HG02938 (cell line): ENCODE measurements at regions not wholly inside any gene's neighbourhood (a gene's known extent, or its start where the extent isn't known, plus 50 kb on each side); places are given as distances from the start of the nearest gene placed in this dataset.
"Not testable (repeated sequence)": the region's sequence is repeated elsewhere in the genome, so short reads cannot be mapped to it uniquely, and the experiment has no call there.

Experiments used
- ATAC-seq: cut with Tn5 transposase; IDR thresholded peaks from one replicate; pipeline ENCODE4 v1.9.1; 2021; ENCODE audit warnings: mild to moderate bottlenecking, moderate library complexity; ENCODE audit not compliant: unreplicated experiment

DNA sequence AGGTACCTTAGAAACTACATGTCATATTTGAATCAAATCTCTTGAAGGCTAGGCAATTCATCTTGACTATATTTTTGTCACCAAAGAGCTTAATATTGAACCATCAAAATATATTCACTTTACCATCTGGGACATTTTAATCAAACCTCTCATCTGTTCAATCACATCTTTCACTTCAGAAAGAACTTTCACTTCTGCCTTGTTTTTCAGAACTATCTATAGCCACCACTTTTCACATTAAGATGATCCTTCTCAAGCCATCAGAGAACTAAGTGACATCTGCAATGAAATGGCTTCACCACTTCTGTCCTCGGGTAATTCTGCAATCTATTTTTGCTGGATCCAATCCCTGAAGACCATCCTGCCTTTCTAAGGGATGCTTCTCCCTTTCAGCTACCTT lies 57.8 kb downstream of the OR2B2 start:
- no peak for ATAC-seq

DNA sequence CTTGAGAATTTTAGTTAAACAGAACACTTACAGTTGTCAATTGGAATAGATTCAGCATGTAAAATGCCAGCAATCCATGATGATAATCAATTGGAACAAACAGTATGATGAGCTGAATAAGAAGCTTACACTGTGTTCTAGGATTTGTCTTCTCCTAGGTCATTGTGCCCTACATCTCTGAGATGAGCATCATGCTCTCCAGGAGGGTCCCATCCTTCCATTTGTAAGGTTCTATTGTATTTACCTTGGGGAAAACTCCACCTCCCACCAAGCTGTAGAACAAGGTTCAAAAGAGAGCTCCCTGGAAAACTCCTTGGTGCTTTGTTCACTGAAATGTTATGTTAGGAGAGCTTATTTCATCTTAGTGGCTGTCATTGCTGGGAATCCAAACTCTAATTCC lies 60.8 kb downstream of the OR2B2 start:
- ATAC-seq, result no peak

DNA sequence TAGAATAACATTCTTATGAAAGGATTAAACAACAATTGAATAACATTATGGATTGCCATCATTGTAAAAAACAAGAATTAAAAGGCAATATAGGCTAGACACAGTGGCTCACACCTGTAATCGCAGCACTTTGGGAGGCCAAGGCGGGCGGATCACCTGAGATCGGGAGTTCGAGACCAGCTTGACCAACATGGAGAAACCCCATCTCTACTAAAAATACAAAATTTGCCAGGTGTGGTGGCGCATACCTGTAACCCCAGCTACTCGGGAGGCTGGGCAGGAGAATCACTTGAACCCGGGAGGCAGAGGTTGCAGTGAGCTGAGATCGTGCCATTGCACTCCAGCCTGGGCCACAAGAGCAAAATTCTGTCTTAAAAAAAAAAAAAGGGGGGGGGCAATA lies 63.2 kb downstream of the OR2B2 start:
- not testable (repeated sequence) for ATAC-seq

DNA sequence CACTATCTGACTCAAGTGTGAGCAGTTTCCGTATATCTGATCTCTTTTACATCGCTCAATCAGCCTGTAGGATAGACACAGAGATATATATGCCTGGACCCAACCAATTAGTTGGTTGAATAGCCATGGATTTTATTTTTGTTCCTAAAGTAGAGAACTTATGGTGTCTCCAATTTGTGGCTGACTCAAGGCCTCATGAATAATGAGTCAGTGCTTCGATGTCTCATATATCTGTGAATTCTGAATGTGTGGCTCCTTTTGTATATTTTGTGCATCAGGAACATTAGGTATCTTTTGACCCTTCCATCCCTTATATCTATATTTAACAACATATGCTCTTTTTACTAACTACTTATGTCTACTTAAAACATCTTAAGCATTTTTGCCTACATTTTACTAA lies 64.5 kb downstream of the OR2B2 start:
- no peak for ATAC-seq

DNA sequence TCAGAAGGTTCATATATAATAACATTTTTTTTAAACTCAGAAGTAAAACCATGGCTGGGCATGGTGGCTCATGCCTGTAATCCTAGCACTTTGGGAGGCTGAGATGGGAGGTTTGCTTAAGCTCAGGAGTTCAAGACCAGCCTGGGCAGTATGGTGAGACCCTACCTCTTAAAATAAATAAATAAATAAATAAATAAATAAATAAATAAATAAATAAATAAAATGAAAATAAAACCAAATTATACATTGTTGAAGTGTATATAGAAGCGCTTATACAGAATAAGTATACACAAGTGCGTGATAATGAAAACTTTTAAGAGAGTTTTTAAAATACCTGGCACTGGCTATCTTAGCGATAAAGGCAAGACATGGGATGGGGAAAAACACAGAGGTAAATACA lies 71.6 kb downstream of the OR2B2 start:
- ATAC-seq, result no peak

DNA sequence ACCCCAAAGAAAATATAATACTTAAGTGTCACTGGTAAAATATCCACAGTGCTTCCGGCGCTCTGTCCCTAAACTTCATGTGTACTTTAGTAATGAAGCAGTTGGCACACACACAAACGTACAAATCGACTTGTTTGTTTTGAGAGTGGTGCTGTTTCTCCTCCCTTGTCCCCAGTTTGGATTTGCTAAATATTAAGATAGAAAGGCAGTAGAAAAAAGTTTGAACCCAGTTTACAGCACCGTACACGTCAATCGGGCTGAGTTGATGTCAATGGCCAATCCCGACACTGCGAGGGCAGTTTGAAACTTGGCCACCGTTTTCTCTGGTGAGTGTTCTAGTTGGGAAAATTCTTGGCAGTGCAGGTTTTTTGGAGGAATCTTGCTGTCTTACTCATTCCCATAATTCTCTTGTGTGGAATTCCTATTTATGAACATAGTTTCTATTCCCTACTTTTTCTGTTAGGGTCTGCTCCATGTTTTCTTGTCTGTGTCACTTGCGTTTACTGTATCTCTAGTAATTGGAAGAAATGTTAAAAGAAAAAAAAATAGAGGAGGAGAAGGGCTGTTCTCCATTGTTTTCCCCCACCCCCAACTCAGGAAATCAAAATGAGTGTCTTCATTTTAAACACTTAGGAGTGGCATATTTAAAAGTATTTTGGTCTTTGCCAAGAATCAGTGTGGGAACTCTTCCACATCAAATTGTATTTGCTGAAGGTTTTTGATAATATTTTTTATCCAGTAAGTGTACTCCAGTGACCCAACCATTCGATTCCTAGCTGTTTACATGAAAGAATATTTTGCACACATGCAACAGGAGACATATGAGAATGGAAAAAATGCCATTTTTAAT lies 72.3 kb downstream of the OR2B2 start:
- no peak for ATAC-seq

DNA sequence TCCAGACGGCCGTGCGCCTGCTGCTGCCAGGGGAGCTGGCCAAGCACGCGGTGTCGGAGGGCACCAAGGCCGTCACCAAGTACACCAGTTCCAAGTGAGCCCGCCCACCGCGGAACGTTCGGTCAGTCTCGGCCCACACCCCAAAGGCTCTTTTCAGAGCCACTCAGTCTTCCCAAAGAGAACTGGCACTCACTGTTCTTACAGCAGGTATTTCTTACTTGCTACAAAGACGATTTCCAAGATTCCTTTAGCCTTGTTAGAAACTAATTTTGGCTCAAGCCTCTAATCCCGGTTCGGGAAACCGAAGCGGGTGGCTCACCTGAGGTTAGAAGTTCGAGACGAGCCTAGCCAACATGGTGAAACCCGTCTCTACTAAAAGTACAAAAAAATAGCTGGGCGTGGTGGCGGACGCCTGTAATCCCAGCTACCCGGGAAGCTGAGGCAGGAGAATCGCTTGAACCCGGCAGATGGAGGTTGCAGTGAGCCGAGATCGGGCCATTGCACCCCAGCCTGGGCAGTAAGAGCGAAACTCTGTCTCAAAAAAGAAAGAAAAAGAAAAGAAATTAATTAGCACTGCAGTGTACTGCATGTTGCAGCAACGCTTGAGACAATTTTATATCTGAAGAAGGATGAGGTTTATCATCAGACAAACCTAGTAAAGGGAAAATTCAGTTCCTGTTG lies 73.1 kb downstream of the OR2B2 start:
- no peak for ATAC-seq

DNA sequence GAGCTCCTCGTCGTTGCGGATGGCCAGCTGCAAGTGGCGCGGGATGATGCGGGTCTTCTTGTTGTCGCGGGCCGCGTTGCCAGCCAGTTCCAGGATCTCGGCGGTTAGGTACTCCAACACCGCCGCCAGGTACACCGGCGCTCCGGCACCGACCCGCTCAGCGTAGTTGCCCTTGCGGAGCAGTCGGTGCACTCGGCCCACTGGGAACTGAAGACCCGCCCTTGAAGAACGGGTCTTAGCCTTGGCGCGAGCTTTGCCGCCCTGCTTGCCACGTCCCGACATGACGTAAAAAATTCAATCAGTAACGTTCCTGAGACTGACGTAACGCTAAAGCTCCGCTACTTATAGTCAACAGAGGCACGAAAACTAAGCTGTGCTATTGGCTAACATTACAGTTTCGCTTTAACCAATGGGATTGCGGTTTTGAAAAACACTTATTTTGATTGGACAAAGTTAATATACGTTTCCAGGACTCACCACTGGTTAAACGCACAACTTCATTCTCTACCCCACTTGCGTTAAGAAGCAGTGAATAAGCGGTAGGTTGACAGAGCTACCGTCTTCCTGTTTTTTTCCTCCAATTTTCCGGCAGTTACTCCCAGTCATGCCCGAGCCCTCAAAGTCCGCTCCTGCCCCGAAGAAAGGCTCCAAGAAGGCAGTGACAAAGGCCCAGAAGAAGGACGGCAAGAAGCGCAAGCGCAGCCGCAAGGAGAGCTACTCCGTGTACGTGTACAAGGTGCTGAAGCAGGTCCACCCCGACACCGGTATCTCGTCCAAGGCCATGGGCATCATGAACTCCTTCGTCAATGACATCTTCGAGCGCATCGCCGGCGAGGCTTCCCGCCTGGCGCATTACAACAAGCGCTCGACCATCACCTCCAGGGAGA lies 73.9 kb downstream of the OR2B2 start:
- ATAC-seq, result peak; percentile 75

DNA sequence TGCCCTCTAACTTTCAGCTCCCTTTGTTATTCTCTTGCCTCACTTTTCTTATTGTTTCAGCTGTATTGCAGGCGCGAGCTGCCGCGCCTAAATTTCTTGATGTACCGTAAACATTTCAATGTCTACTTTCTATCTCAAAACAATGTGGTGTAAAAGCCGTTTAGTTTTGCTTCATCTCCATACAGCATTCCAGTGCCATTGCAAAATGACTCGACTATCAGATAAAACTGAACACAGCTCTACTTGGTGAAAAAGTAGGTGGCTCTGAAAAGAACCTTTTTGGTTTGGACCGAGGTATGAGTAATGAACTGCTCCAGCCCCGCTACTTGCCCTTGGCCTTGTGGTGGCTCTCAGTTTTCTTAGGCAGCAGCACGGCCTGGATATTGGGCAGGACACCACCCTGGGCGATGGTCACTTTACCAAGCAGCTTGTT lies 74.6 kb downstream of the OR2B2 start:
- no peak for ATAC-seq

DNA sequence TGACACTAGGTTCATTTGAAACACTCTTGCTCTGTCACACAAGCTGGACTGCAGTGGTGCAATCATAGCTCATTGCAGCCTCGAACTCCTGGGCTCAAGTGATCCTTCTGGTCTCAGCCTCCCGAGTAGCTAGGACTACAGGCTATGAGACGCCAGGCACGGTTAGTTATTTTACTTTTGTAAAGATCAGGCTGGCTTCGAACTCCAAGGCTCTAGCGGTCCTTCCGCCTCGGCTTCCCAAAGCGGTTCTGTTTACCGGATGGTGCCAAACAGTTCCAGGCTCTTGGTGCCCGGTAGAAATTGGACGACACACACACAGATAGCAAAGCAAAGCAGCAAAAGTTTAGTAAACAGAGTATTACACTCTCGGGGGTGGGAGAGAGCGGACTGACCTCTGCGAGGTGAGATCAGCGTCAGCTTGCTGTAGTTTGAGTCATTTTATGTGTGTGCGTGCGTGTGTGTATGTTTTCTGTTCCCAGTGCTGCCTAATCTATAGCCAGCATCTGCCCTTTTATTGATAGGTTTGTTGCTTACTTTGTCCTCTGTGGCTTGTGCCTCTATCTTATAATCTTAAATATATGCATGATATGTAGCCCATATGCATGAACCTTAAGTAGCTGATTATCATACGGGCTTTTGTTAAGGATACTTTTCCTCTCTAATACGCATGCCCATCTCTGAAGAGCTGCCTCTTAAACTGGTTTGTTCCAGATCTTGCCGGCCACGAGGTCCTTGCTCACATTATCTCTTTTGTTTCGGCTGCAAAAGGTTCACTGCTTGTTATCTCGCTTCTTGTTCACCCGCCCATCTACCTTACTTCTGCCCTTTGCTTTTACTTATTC lies 75.2 kb downstream of the OR2B2 start:
- ATAC-seq, result peak; percentile 34

DNA sequence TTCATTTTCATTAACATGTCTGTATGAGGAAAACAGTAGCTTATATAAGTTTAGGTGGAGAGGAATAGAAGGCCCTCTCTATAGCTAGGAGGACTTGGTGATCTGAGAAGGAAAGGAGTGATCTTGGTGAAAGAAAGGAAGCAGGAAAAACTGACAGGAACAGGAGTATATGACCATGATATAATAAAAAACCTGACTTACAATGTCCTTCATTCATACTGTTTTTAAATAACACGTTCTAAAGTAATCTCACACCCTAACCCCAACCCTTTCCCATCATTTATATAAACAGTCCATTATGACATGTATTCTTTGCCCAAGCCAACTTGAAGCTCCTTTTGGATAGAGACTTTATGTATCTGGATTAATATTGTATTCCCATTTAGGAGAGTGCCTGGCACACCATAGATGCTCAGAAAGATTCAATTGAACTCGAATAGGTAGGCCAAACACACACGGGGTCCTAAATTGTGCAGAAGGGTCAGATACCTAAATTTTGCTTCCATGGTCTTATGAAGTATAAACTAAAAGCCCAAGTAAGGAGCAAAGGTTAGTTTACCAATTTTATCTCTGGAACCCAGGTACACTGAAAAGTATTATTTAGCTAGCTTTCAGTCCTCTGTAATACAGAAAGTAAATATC lies 75.9 kb downstream of the OR2B2 start:
- no peak for ATAC-seq

DNA sequence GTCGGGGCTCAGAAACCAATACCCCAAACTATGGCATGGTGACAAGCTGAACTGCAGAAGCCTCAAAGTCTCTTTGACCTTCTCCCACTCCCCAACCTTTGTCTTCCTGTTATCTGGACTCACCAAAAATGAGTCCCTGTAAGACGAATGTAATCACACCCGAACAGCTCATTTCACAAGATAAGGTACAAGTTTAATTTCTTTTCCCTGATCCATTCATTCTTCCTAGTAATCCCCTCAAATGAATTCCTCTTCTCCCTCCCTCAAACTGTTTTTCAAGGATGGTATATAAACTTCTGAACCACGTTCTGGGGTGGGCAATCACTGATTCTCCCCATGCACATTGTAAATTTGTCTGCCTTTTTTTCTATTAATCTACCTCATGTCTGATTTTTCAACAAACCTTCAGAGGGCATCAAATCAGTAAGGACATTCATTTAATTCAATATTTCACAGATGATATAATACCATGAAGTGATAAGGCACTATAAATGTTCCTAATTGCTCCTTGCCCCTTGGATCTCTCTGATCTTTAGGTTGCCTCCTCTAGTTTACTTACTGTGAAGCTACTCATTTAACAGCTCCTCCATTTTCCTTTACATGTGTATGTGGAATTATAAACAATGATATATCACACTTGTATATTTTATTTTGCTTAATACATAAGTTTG lies 77.2 kb downstream of the OR2B2 start:
- ATAC-seq, result no peak

DNA sequence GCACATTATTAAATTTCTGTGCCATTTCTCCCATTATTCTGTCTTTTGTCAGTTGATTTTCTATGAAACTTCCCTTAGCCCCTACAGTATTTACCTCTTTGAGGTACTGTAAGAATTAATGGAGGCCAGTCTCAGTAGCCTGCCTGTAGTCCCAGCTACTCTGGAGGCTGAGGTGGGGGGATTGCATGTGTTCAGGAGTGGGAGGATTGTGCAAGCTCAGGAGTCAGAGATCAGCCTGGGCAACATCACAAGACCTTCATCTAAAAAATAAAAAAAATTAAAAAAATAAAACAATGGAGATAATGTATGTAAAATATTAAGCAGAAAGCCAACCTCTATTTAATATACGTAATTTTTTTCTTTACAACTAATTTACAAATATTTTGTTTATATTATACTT lies 77.8 kb downstream of the OR2B2 start:
- no peak for ATAC-seq

DNA sequence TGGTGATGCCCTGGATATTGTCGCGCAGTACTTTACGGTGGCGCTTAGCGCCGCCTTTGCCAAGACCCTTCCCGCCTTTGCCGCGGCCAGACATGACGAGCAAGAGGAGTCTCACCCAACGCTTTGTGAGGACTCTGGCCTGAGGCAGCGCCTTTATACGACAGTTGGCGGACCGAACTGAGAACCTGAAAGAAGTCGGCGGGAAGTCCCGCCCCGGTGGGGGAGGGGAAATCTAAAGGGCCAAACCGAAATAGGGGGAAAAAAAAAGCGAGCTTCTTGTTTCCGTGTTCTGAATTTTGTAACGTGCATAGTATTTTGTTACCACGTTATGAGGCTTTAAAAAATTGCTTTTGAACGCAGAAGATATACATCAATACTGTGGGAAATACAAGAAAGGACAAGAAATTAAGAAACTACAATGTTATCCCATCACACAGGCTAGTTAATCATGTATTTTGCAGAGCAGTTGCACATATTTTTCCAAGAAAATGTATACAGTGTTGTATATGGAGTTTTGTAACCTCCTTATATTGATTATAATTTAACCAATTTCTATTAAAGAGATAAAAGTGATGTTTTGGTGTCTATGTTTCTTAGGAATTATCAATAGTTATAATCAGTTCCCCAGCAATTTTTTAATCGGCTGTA lies 80.6 kb downstream of the OR2B2 start:
- ATAC-seq, result peak; percentile 79

DNA sequence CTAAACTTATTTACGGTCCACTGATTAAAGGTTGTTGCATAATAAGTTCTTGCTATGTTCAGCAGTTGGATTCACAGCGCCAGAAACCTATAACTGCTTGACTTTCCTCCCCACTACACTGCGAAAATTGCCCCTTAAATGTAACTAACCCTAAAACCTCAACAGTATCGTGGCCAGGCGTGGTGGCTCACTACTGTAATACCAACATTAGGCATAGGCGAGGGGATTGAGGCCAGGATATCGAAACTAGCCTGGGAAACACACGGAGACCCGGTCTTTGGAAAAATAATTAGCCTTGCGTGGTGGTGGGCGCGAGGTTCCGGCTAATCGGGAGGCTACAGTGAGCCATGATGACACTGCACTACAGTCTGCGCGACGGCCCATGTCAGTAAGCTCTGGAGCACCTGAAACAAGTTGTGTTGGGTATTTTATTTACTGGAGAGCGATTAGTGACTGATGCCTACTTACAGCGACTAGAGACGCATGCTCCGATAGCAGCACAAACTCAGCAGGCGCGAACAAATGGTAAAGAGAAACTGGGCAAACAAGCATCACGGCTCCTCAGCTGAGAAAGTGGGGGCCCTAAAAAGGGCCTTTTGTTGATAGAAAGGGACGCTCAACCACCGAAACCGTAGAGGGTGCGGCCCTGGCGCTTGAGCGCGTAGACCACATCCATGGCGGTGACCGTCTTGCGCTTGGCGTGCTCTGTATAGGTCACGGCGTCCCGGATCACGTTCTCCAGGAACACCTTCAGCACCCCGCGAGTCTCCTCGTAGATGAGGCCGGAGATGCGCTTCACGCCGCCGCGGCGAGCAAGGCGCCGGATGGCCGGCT lies 81.4 kb downstream of the OR2B2 start:
- ATAC-seq, result peak; percentile 76

DNA sequence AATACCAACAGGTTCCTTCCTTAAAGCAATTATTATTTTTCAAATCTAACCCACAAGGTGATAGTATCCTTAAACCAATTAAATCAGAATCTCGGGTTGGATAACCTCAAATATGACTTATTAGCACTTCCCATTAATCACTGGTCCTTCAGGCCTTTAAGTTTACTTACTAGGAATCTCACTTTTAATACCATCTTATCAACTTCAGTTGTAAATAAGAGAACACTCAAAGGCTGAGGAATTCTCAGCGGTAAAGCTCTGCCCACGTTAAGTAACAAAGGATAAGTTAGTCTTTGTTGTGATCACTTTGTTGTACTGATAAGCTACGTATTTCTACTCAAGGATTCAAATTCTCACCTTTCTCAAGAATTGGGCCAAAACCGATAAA lies 82.0 kb downstream of the OR2B2 start:
- ATAC-seq, result no peak

DNA sequence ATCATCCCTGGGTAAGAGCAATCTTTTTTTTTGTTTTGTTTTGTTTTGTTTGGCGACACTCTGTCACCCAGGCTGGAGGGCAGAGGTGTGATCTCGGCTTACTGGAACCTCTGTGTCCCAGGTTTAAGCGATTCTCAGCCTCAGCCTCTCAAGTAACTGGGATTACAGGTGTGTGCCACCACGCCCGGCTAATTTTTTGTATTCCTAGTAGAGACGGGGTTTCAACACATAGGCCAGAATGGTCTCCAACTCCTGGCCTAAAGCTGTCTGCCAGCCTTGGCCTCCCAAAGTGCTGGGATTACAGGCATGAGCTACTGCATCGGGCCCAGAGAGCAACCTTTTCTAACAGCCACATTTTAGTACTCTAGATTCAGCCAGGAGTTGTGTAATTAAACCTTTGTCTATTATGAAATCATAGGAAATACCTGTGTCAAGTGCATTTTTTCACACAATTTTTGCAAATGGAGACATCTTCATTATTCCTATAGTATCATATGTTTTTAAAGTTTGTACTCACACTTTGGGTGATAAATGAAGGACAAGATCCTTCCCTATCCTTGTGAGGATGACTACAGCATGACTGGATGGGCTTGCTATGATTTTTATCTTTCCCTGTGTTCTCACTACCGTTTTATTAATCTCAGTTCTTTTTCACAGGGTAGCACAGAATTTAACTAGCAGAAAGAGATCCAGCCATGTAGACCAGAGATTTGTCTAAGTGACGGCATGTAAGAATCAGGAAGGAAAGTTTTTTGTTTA lies 82.6 kb downstream of the OR2B2 start:
- no peak for ATAC-seq
